Effector CD4-positive, alpha-beta T cell (primary cell): ENCODE measurements at regions not wholly inside any gene's neighbourhood (a gene's known extent, or its start where the extent isn't known, plus 50 kb on each side); places are given as distances from the start of the nearest gene placed in this dataset.
"Not testable (repeated sequence)": the region's sequence is repeated elsewhere in the genome, so short reads cannot be mapped to it uniquely, and the experiment has no call there.

ENCODE experiments used
- DNase-seq: peaks from one replicate; pipeline ENCODE4 v3.0.0-alpha.2; 2020

GRCh38 chr12:38016602-38017001 is 300.0 kb upstream of the ALG10B start:
- no peak for DNase-seq

GRCh38 chr12:38025916-38026315 is 290.7 kb upstream of the ALG10B start:
- no peak for DNase-seq

GRCh38 chr12:38053113-38053512 is 263.5 kb upstream of the ALG10B start:
- DNase-seq: no peak

GRCh38 chr12:38053655-38054464 is 262.7 kb upstream of the ALG10B start:
- DNase-seq: no peak

- no peak for DNase-seq
Observed at GRCh38 chr12:38056701-38057689, 259.6 kb upstream of the ALG10B start.

- no peak for DNase-seq
Observed at GRCh38 chr12:38099686-38100085, 216.9 kb upstream of the ALG10B start.

GRCh38 chr12:38101753-38102152 is 214.8 kb upstream of the ALG10B start:
- DNase-seq: no peak

- DNase-seq: no peak
Observed at GRCh38 chr12:38102197-38102596, 214.4 kb upstream of the ALG10B start.

GRCh38 chr12:38110026-38110699 is 206.4 kb upstream of the ALG10B start:
- DNase-seq: no peak

- DNase-seq: no peak
Observed at GRCh38 chr12:38113991-38114390, 202.6 kb upstream of the ALG10B start.

- no peak for DNase-seq
Observed at GRCh38 chr12:38116968-38117367, 199.6 kb upstream of the ALG10B start.

GRCh38 chr12:38118632-38119031 is 197.9 kb upstream of the ALG10B start:
- DNase-seq: no peak

- DNase-seq: no peak
Observed at GRCh38 chr12:38120438-38120837, 196.1 kb upstream of the ALG10B start.

GRCh38 chr12:38123028-38123427 is 193.5 kb upstream of the ALG10B start:
- DNase-seq: not testable (repeated sequence)

- no peak for DNase-seq
Observed at GRCh38 chr12:38123566-38124246, 192.9 kb upstream of the ALG10B start.

- no peak for DNase-seq
Observed at GRCh38 chr12:38124247-38125012, 192.1 kb upstream of the ALG10B start.

GRCh38 chr12:38132139-38132538 is 184.4 kb upstream of the ALG10B start:
- DNase-seq: no peak

- no peak for DNase-seq
Observed at GRCh38 chr12:38137287-38137686, 179.3 kb upstream of the ALG10B start.

- DNase-seq: no peak
Observed at GRCh38 chr12:38137716-38138115, 178.9 kb upstream of the ALG10B start.

GRCh38 chr12:38138225-38139221 is 178.1 kb upstream of the ALG10B start:
- peak; percentile 50 for DNase-seq
